K562 (cell line): ENCODE measurements at regions not wholly inside any gene's neighbourhood (a gene's known extent, or its start where the extent isn't known, plus 50 kb on each side); places are given as distances from the start of the nearest gene placed in this dataset.

ENCODE experiments used
- ATF1 ChIP-seq, 2 experiments: fragments of 450-650 bp in 1 of 2; IDR thresholded peaks; 2 replicates each; pipeline ENCODE4 v1.6.1; 2016; ENCODE audit warnings: missing compliant biosample characterization in 1 of 2, missing genetic modification characterization in 1 of 2
- DDX20 ChIP-seq: fragments of 450-650 bp; IDR thresholded peaks from 2 replicates; pipeline ENCODE4 v1.6.1; 2016; ENCODE audit warnings: missing genetic modification characterization, low read depth, mild to moderate bottlenecking, missing compliant biosample characterization, moderate library complexity
- FOXP1 ChIP-seq: sonication (generic); formaldehyde crosslinking; IDR thresholded peaks from 2 replicates; pipeline ENCODE4 v1.8.0; 2022; ENCODE audit warnings: mild to moderate bottlenecking, missing genetic modification reagents
- HMGXB4 ChIP-seq: sonication (generic); formaldehyde crosslinking; IDR thresholded peaks from 2 replicates; pipeline ENCODE4 v1.8.1; 2023; ENCODE audit warnings: mild to moderate bottlenecking, missing genetic modification reagents
- ID3 ChIP-seq, 2 experiments: fragments of 250-450 bp in 1 of 2; fragments of 450-650 bp in 1 of 2; sonication (Bioruptor Pico) in 1 of 2; IDR thresholded peaks; 2 replicates each; pipeline versions ENCODE4 v1.6.1 to v1.8.0; 2016 to 2021; ENCODE audit warnings: mild to moderate bottlenecking in 2 of 2, moderate library complexity in 2 of 2, missing compliant biosample characterization in 1 of 2, missing genetic modification characterization in 1 of 2
- MECOM ChIP-seq: fragments of 250-450 bp; sonication (Bioruptor Pico); IDR thresholded peaks from 2 replicates; pipeline ENCODE4 v1.8.0; 2022; ENCODE audit warnings: inconsistent platforms
- MIER1 ChIP-seq: fragments of 450-650 bp; IDR thresholded peaks from 2 replicates; pipeline ENCODE4 v1.6.1; 2016; ENCODE audit warnings: antibody characterized with exemption, mild to moderate bottlenecking, low read depth
- PATZ1 ChIP-seq: fragments of 250-450 bp; sonication (Bioruptor Pico); IDR thresholded peaks from 2 replicates; pipeline ENCODE4 v1.5.0; 2020; ENCODE audit warnings: mild to moderate bottlenecking, borderline replicate concordance
- POLR2H ChIP-seq: IDR thresholded peaks from 2 replicates; pipeline ENCODE4 v1.6.1; 2016; ENCODE audit warnings: missing genetic modification characterization, low read depth, mild to moderate bottlenecking, control low read depth, missing compliant biosample characterization, moderate library complexity
- SMAD1 ChIP-seq: fragments of 150-350 bp; IDR thresholded peaks from 2 replicates; pipeline ENCODE4 v1.6.1; 2014; ENCODE audit warnings: low read length, low read depth; ENCODE audit not compliant: partially characterized antibody
- SRF ChIP-seq, 2 experiments: fragments of 250-450, 450-650 bp in 1 of 2; sonication (Bioruptor Pico) in 1 of 2; sonication (generic) in 1 of 2; formaldehyde crosslinking; IDR thresholded peaks; 2 replicates each; pipeline versions ENCODE4 v1.5.0 to v1.5.1; 2020 to 2022; ENCODE audit warnings: mild to moderate bottlenecking in 1 of 2, missing genetic modification reagents in 1 of 2
- TAF7 ChIP-seq: fragments of 450-650 bp; IDR thresholded peaks from 2 replicates; pipeline ENCODE4 v1.6.1; 2016; ENCODE audit warnings: missing genetic modification characterization, missing compliant biosample characterization
- ZBTB43 ChIP-seq: sonication (generic); formaldehyde crosslinking; IDR thresholded peaks from 2 replicates; pipeline ENCODE4 v1.8.0; 2023; ENCODE audit warnings: mild to moderate bottlenecking, missing genetic modification reagents
- ZC3H8 ChIP-seq: fragments of 450-650 bp; IDR thresholded peaks from 2 replicates; pipeline ENCODE4 v1.6.1; 2017
- ZNF324 ChIP-seq: fragments of 250-450 bp; sonication (Bioruptor Pico); IDR thresholded peaks from 2 replicates; pipeline ENCODE4 v1.4.0; 2020; ENCODE audit warnings: mild to moderate bottlenecking
- ZNF589 ChIP-seq: fragments of 200-800 bp; sonication (Bioruptor generic); IDR thresholded peaks from 2 replicates; pipeline ENCODE4 v1.6.1; 2016; ENCODE audit warnings: low read depth, missing genetic modification characterization, missing compliant biosample characterization
- ZNF639 ChIP-seq, 2 experiments: fragments of 200-800 bp in 1 of 2; sonication (Bioruptor generic) in 1 of 2; sonication (generic) in 1 of 2; formaldehyde crosslinking in 1 of 2; IDR thresholded peaks in 1 of 2; conservative IDR thresholded peaks in 1 of 2; 2 replicates each; pipeline versions ENCODE4 v1.5.0 to v1.6.1; 2016 to 2020; ENCODE audit warnings: missing compliant biosample characterization in 1 of 2, missing genetic modification characterization in 1 of 2, missing genetic modification reagents in 1 of 2
- ZNF740 ChIP-seq, 3 experiments: fragments of 200-800 bp in 1 of 3; sonication (Bioruptor generic) in 1 of 3; sonication (generic) in 1 of 3; formaldehyde crosslinking in 1 of 3; IDR thresholded peaks; 2 replicates each; pipeline versions ENCODE4 v1.6.1 to v1.8.0; 2016 to 2022; ENCODE audit warnings: mild to moderate bottlenecking in 2 of 3, missing compliant biosample characterization in 2 of 3, missing genetic modification characterization in 2 of 3, missing genetic modification reagents in 1 of 3

GRCh38 chr6:28747083-28747630, 176.6 kb downstream of the TRIM27 start (continued):
- TF ChIP-seq ZNF740 (CRISPR knock-in tag; IDR thresholded peaks at IDR 0.05) (no peak), ZNF740 (tag; IDR thresholded peaks at IDR 0.05) (no peak), HMGXB4 (no peak), SRF (CRISPR knock-in tag; IDR thresholded peaks at IDR 0.05) (no peak), TAF7 (0 out of 2 replicates have a peak, but pooled peaks have one; percentile 19), ZNF639 (CRISPR knock-in tag; conservative IDR thresholded peaks at IDR 0.05 in 1 of 2, IDR thresholded peaks at IDR 0.05 in 1 of 2) (0 out of 4 replicates have a peak, but pooled peaks of 1 of the 2 experiments have one; percentile 17), POLR2H (tag) (no peak), DDX20 (no peak), MECOM (CRISPR knock-in tag) (no peak), ZBTB43 (CRISPR knock-in tag) (no peak), SMAD1 (no peak), FOXP1 (peak; percentile 24; the same call in 1 of the 2 replicates), MIER1 (no peak), ZNF589 (CRISPR knock-in tag) (no peak), ID3 (CRISPR knock-in tag; IDR thresholded peaks at IDR 0.05) (no peak), ID3 (tag; IDR thresholded peaks at IDR 0.05) (no peak), ATF1 (CRISPR knock-in tag; IDR thresholded peaks at IDR 0.05) (no peak), ATF1 (tag; IDR thresholded peaks at IDR 0.05) (no peak), ZNF324 (CRISPR knock-in tag) (no peak), ZC3H8 (no peak), PATZ1 (CRISPR knock-in tag) (no peak)
